A204.1 (cell line): ENCODE measurements at regions not wholly inside any gene's neighbourhood (a gene's known extent, or its start where the extent isn't known, plus 50 kb on each side); places are given as distances from the start of the nearest gene placed in this dataset.

Source experiments
- FAIRE-seq: peaks from 2 replicates; lab custom pipeline; 2012; peaks lifted over from hg19 to GRCh38; lab: Jason Lieb, UNC

GRCh38 chr2:207257251-207258250 lies 91.8 kb upstream of the KLF7 start:
- FAIRE-seq: no peak

- no peak for FAIRE-seq
Observed at GRCh38 chr2:207258263-207258991, 92.7 kb upstream of the KLF7 start.

DNA sequence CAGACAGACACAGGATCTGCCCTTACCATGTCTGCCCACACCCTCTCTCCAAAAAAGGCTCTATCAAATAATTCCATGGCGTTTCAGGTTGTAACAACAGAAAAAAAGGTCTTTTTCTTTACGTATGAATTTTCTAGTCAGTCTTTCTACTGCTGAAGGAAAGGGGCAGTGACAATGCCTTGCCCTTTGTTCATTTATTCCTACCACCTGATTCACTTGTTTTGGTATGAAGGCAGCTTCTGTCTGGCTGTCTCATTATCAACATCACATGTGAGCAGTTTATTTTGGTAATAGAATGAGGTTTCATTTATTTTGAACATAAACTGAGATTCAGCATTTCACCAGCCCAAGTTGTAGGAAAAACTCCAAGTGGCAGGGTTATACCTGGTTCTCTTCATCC lies 94.3 kb upstream of the KLF7 start:
- no peak for FAIRE-seq

DNA sequence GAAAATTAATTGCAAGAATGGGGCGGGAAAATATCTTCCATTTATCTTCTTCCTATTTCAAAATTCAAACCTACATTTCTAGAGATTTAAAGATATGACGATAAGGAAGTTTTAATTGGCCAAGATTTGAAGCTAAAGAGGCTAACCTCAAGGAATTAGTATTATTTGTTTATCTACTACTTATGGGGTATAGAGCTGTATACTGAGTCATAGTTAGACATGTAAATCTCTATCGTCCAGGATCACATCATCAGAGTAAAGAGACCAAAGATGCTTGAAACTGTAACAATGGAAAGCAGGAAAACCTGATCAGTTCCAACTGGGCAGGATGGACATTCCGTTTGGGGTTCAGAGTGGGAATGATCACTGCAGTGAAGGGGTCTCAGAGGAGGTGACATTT lies 95.2 kb upstream of the KLF7 start:
- FAIRE-seq: no peak

GRCh38 chr2:207264310-207264709 lies 98.6 kb upstream of the KLF7 start:
- FAIRE-seq: no peak

DNA sequence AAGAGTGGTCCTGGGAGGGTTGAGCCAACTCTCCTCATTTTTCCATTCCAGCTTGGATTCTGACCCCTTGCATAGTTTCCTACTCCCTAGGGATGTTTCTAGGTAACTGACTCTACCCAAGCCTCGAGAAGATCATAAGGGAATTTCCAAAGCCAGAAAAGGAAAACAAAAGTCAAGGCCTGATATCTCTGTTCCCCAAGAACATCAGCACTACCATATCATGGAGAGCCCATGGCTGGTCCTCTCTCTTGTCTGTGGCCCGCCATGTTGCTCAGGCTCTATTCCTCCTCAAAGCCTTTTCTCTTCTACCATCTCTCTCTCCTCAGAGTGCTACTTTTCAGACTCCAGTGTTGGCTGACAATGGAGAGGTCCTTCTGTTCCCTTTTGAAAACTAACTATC lies 99.6 kb upstream of the KLF7 start:
- FAIRE-seq: no peak

DNA sequence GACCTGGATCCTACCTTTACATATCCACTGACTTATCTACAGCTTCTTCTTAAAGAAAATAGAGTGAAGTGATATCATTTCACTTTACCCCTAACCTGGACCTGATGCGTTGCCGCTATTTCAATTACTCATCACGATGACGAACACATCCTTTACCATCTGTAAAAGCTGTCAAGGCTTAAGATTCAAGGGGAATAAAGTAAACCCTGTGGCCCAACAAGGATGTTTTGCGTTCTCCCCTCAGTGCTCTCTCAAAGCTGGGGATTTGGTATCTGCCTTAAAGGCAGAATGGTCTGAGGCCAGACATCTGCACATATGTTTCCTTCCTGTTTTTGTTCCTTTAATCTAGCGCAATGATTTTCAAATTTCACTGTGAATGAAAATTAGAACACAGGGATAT lies 100.1 kb upstream of the KLF7 start:
- FAIRE-seq: no peak

- no peak for FAIRE-seq
Observed at GRCh38 chr2:207266648-207267047, 100.9 kb upstream of the KLF7 start.

DNA sequence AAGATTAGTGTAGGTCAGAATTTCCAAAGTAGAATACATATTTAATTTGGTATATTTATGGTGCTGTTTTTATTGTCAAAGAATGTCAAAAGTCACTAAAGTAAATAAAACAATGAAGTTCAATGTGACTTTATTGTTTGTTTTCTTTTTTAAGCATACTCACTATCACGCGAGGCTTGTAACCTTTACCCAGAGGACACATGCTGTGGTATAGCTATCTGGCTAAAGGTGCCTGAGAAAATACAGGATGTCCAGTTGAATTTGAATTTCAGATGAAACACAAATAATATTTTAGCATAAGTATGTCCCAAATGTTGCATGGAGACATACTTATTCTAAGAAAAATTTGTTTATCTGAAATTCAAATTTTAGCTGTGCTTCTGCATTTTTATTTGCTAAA lies 103.3 kb upstream of the KLF7 start:
- no peak for FAIRE-seq

- no peak for FAIRE-seq
Observed at GRCh38 chr2:207274530-207275189, 108.9 kb upstream of the KLF7 start.

- FAIRE-seq: no peak
Observed at GRCh38 chr2:207275779-207276178, 110.0 kb upstream of the KLF7 start.

DNA sequence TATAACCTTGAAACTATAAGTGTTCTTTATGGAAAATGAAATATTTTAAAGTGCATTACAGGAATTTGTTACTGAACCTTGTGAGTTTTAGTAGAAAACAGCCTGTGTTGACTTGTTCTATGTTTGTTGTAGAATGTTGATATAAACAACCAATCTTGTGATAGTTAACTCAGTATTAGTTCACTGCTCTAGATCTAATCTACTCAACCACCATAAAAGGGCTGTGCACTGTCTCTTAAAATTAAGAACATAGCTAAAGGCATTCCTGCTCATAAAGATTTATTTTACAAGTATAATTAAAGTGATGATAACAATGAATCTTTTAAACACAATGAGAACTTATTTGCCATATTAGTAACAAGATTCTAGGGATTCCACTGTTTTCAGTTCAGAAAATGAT lies 110.5 kb upstream of the KLF7 start:
- FAIRE-seq: no peak

DNA sequence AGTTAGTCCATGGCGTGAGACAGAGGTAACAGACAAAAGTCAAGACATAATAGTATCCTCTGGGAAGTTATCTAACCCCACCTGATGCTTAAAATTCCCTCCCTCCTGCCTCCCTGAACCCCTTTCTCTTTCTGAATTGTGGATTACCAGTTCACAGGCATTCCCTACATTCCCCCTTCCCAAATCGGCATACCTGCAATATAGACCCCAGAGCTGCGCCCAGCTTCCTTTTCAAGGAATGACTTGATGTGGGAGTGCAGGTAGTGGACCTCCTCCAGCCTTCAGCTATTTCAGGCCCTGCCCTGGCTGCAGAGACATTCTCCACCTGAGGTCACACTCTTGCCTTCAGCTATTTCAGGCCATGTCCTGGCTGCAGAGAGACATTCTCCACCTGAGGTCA lies 111.1 kb upstream of the KLF7 start:
- no peak for FAIRE-seq

DNA sequence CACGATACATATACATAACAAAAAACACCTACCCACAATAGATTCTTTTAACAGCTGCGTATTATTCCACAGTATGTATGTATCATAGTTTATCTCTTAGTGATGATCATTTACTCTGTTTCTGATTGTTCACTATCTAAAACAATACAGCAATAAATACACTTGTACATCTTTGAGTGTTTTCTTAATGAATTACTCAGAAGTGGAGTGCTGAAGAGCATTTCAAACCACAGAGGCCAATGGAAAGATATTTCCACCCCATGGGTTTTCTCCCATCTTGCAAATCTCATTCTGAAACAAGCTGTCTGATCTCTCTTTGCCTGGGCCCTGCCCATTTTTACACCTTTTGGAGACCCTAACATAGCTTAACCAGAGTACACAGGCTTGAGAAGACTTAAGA lies 113.8 kb upstream of the KLF7 start:
- no peak for FAIRE-seq

DNA sequence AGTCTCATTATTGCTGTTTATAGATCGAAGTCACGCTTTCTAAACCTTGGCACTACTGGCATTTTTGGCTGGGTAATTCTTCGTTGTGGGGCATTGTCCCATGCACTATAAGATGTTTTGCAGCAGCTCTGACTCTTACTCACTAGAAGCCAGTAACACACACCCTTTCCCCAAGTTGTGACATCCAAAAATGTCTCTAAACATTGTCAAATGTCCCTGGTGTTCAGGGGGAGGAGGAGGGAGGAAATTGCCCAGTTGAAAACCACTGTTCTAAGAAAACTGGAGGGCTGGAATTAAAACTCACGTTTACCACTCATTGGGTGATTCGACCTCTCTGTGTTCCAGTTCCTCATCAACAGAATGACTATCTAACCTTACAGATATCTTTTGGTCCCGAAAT lies 115.7 kb upstream of the KLF7 start:
- no peak for FAIRE-seq

DNA sequence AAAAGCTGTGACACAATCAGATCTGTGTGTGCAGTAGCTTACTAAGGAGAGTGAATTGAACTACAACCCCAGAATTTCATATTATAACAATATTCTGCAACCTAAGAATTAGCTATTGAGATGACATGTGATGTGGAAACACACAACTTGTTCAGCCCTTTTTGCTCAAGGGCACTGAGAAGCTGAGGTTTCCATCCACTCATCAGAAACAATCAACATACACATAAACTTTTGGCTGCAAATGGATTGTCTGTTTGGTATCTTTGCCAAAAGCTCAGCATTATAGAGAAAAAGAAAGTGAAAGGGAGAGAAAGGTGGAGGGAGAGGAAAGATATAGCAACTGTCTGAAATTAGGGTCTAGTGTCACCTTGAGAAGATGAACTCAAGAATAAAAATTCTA lies 117.2 kb upstream of the KLF7 start:
- no peak for FAIRE-seq

DNA sequence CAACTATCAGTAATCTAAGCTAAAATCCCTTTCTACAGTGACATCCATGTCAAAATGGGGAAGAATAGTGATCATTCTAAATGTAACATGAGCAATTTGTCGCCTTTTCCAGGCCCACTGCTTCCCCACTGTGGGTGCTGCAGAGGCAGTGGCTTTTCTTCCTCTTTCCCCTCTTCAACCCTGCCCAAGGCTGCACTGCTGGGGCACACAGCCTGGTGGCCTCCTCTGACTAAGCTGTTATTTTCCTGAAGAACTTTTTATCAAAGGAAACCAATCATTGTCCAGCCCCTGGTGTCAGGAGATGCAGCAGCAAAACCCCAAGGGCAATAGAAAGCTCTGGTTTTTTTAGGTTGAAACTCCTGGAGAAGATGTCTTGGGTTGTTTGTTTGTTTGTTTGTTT lies 117.6 kb upstream of the KLF7 start:
- FAIRE-seq: no peak

DNA sequence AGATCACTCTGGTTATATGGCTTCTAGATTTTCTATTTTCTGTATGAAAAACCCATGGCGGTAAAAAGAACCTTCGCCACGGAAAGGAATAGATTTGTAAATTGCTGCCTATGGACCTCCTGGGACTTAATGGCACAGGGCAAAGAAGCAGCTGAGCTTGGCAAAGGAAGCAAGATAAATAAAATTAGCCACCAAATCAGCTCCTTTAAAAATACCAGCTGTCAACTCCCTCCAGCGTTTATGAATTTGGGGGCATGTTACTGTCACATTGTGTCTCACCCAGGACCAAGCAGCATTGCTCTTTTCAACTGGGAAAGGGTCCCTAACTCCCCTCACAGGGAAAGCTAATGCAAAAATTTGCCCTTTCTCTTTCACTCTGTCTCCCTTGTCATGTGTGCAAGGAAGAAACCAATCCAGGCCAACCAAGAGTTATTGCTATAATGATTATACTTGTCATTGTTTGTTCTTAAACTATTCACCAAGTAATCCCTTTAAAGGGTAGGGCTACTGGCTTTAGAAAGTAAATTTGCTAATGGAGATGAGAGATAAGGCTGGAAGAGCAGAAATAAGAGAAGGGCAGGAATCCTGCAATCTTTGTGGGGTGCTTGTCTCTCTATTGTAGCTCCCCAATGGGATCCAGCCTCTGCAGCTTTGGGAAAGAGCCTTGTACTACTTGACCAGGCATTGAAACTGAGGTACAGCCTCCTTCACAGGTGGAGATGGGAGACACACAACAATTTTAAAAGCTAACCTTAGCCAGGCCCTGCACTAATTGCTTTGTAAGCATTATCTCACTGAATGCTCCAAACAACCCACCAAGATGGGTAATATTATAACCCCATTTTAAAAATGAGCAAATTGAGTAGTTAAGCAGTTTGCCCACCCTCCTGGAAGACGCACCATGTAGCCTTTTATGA lies 119.1 kb upstream of the KLF7 start:
- no peak for FAIRE-seq

- FAIRE-seq: no peak
Observed at GRCh38 chr2:207285473-207285815, 119.7 kb upstream of the KLF7 start.

- FAIRE-seq: no peak
Observed at GRCh38 chr2:207286106-207286505, 120.4 kb upstream of the KLF7 start.

DNA sequence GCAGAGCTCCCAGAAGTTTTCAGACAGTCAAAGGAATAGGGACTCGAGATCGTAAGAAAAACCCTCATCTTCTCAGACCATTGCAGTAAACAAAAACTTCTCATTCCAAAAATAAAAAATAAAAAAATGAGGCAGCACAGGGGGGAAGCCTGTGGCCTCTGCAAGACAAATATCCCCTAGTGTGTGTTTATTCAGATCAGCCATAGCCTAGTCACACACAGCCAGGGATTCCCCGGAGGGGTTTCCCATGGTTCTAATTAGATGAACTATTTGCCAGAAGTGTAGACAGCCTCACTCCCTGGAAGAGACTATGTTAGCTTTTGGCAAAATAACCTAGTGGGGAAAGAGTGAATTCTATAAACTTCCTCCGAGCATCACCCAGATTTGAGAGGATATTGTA lies 122.9 kb upstream of the KLF7 start:
- FAIRE-seq: no peak
